ENCODE measurements at regions not wholly inside any gene's neighbourhood (a gene's known extent, or its start where the extent isn't known, plus 50 kb on each side); places are given as distances from the start of the nearest gene placed in this dataset.

DNA sequence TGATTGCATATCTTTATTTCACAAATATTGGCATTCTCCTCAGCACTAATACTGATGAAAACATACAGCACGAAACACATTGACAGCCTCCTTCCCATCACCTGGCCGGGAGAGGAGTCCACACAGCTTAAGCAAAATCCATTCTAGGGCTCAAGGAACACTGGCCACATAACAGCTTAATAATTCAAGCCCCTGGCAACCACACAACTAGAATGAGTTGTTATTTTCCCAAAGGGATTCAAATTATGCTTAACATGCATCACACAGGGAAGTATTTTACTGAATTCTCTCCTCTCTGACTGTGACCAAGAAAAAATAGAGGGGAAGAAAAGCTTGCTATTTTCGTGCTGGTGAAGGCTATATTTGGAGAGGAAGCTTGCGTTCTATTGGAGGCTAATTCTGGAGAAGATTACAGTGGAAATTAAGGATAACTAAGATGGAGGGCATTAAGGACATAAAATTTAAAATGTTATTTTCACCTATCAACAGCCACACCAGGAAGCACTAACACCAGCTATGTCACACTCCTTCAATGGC is 198.5 kb downstream of the ADGRG6 start:
- Mint-ChIP-seq H3K27me3 (ENCODE audit: low read depth) (no peaks in the 10 kb centered on the region), H3K9me3 (peaks cover 21% of the 10 kb centered on the region), H3K4me1 (ENCODE audit: low read depth) (no peaks in the 10 kb centered on the region), H3K36me3 (ENCODE audit: insufficient read depth) (no peaks in the 10 kb centered on the region), H3K4me3 (no peak overlapping the region)
- ATAC-seq (no peak), DNase-seq (no peak)

DNA sequence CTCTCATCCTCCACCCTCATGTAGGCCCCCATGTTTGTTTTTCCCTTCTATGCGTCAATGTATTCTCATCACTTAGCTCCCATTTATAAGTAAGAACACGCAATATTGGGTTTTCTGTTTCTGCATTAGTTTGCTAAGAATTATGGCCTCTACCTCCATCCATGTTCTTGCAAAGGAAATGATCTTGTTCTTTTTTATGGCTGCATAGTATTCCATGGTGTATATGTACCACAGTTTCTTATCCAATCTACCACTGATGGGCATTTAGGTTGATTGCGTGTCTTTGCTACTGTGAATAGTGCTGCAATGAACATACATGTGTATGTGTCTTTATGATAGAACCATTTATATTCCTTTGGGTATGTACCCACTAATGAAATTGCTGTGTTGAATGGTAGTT is 200.0 kb downstream of the ADGRG6 start:
- DNase-seq (no peak), ATAC-seq (no peak)
- H3K4me3 Mint-ChIP-seq: no peak overlapping the region
- no peaks in the 10 kb centered on the region for H3K36me3 Mint-ChIP-seq (ENCODE audit: insufficient read depth)
- peaks cover 21% of the 10 kb centered on the region for H3K9me3 Mint-ChIP-seq
- no peaks in the 10 kb centered on the region for H3K4me1 Mint-ChIP-seq (ENCODE audit: low read depth)
- H3K27me3 Mint-ChIP-seq (ENCODE audit: low read depth): no peaks in the 10 kb centered on the region

GRCh38 chr6:142507065-142507464 is 205.3 kb downstream of the ADGRG6 start:
- Mint-ChIP-seq H3K36me3 (ENCODE audit: insufficient read depth) (no peaks in the 10 kb centered on the region), H3K4me1 (ENCODE audit: low read depth) (no peaks in the 10 kb centered on the region)
- no peak for ATAC-seq

DNA sequence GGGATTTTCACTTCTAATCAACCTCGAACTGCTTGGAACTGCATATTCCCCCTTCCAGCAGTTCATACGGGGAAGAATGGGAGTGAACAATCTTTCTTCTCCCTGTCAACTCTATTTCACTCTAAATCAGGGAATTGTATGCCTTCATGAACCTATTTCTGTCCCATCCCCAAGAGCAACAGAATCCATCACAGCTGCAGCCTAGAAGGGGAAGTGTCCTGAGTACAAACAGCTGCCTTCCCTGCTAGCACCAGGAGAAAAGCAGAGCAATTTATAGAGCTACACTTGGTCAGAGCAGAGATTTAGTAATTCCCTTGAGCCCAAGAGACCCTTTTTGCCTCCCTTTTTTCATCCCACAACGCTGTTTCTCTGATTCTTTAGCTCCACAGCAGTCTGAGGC is 208.4 kb downstream of the ADGRG6 start:
- no peak for DNase-seq
- no peaks in the 10 kb centered on the region for H3K36me3 Mint-ChIP-seq (ENCODE audit: insufficient read depth)
- H3K4me1 Mint-ChIP-seq (ENCODE audit: low read depth): no peaks in the 10 kb centered on the region
- no peak for ATAC-seq
- no peaks in the 10 kb centered on the region for H3K27me3 Mint-ChIP-seq (ENCODE audit: low read depth)
- H3K9me3 Mint-ChIP-seq: peaks cover 12% of the 10 kb centered on the region
- no peak overlapping the region for H3K4me3 Mint-ChIP-seq

More at GRCh38 chr6:142507065-142507464, 205.3 kb downstream of the ADGRG6 start:
- Mint-ChIP-seq H3K27me3 (ENCODE audit: low read depth) (no peaks in the 10 kb centered on the region), H3K4me3 (no peak overlapping the region), H3K9me3 (peaks cover 16% of the 10 kb centered on the region)
- DNase-seq: no peak

- no peaks in the 10 kb centered on the region for H3K36me3 Mint-ChIP-seq (ENCODE audit: insufficient read depth)
- ATAC-seq (no peak), DNase-seq (no peak)
- no peaks in the 10 kb centered on the region for H3K4me1 Mint-ChIP-seq (ENCODE audit: low read depth)
- H3K9me3 Mint-ChIP-seq: peaks cover 16% of the 10 kb centered on the region
- peaks cover 6% of the 10 kb centered on the region for H3K27me3 Mint-ChIP-seq (ENCODE audit: low read depth)
- no peak overlapping the region for H3K4me3 Mint-ChIP-seq
Observed at GRCh38 chr6:142518126-142518525, 216.3 kb downstream of the ADGRG6 start.

DNA sequence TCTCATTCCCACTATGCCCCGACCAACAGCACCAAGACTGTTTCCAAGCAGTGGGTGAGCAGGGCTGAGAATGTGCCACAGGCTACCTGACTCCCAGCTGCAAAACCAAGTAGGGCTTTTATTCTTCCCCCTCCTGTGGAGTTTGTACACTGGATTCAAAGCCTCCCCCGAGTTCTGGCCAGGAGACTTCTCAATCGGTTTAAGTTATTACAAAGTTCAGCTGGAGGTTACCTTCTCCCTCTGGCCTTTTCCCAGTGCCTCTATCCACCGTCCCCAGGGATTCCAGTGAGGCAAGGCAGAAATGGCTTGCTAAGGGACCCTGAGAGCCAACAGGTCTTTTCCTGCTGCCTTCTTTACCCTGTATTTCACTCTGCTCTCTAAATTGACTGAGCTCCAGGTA is 217.0 kb downstream of the ADGRG6 start:
- peaks cover 12% of the 10 kb centered on the region for H3K9me3 Mint-ChIP-seq
- ATAC-seq: no peak
- no peaks in the 10 kb centered on the region for H3K36me3 Mint-ChIP-seq (ENCODE audit: insufficient read depth)
- H3K27me3 Mint-ChIP-seq (ENCODE audit: low read depth): peaks cover 6% of the 10 kb centered on the region
- H3K4me3 Mint-ChIP-seq: no peak overlapping the region
- DNase-seq: no peak
- H3K4me1 Mint-ChIP-seq (ENCODE audit: low read depth): no peaks in the 10 kb centered on the region

DNA sequence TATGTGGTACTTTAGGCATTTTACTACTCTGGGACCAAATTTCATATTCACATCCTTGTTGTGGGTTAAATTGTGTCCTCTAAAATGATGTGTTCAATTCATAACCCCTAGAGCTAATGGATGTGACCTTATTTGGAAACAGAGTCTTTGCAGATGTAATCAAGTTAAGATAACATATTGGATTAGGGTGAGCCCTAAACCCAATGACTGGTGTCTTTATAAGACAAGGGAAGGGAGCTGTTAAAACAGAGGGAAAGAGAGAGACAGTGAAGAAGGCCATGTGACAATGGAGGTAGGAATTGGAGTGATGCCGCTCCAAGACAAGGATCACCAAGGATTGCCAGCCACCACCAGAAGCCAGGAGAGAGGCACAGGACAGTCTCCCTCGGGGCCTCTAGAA is 220.0 kb downstream of the ADGRG6 start:
- H3K4me1 Mint-ChIP-seq (ENCODE audit: low read depth): no peaks in the 10 kb centered on the region

GRCh38 chr6:142523515-142524375 is 221.9 kb downstream of the ADGRG6 start:
- H3K27me3 Mint-ChIP-seq (ENCODE audit: low read depth): peaks cover 6% of the 10 kb centered on the region
- no peak for DNase-seq
- H3K4me3 Mint-ChIP-seq: no peak overlapping the region
- ATAC-seq: no peak
- no peaks in the 10 kb centered on the region for H3K36me3 Mint-ChIP-seq (ENCODE audit: insufficient read depth)
- no peaks in the 10 kb centered on the region for H3K9me3 Mint-ChIP-seq
- no peaks in the 10 kb centered on the region for H3K4me1 Mint-ChIP-seq (ENCODE audit: low read depth)

More for the DNA sequence above, 220.0 kb downstream of the ADGRG6 start:
- Mint-ChIP-seq H3K4me3 (no peak overlapping the region), H3K9me3 (peaks cover 1% of the 10 kb centered on the region), H3K36me3 (ENCODE audit: insufficient read depth) (no peaks in the 10 kb centered on the region), H3K27me3 (ENCODE audit: low read depth) (peaks cover 6% of the 10 kb centered on the region)
- ATAC-seq: no peak
- no peak for DNase-seq

DNA sequence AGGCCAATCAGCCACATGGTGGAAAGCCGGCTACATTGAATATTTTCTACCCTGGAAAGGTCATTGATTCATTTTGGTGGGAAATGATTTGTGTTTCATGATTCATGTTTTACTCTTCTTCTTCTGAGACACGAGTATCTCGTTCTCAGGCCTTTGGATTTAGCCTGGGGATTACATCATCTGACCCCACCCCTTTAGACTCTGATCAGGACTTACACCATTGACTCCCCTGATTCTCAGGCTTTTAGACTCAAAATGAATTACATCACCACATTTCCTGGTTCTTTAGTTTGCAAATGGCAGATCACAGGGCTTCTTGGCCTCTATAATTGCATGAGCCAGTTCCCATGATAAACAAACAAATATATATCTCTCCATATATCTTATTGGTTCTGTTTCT is 228.8 kb downstream of the ADGRG6 start:
- H3K27me3 Mint-ChIP-seq (ENCODE audit: low read depth): no peaks in the 10 kb centered on the region
- ATAC-seq: no peak
- DNase-seq: no peak
- H3K4me1 Mint-ChIP-seq (ENCODE audit: low read depth): no peaks in the 10 kb centered on the region
- H3K9me3 Mint-ChIP-seq: peaks cover 16% of the 10 kb centered on the region
- no peaks in the 10 kb centered on the region for H3K36me3 Mint-ChIP-seq (ENCODE audit: insufficient read depth)
- H3K4me3 Mint-ChIP-seq: no peak overlapping the region

DNA sequence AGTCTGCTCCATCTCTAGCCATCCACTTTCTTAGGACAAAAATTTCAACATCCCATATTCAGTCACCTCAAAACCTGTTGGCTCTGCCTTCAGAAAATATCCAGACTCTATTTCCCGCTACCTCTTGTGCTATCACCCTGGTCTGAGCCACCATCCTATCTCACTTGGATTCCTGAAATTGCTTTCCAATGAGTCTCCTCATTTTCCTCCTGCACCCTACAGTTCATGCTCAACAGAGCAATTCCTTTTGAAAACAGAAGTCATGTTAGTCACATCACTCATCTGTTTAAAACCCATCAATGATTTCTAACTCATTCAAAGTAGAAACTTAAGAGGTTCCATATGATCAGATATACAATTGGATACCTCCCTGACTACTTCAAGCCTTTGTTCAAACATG is 229.9 kb downstream of the ADGRG6 start:
- Mint-ChIP-seq H3K9me3 (peaks cover 18% of the 10 kb centered on the region), H3K27me3 (ENCODE audit: low read depth) (no peaks in the 10 kb centered on the region), H3K4me1 (ENCODE audit: low read depth) (no peaks in the 10 kb centered on the region), H3K4me3 (no peak overlapping the region), H3K36me3 (ENCODE audit: insufficient read depth) (no peaks in the 10 kb centered on the region)
- ATAC-seq: no peak
- DNase-seq: no peak

DNA sequence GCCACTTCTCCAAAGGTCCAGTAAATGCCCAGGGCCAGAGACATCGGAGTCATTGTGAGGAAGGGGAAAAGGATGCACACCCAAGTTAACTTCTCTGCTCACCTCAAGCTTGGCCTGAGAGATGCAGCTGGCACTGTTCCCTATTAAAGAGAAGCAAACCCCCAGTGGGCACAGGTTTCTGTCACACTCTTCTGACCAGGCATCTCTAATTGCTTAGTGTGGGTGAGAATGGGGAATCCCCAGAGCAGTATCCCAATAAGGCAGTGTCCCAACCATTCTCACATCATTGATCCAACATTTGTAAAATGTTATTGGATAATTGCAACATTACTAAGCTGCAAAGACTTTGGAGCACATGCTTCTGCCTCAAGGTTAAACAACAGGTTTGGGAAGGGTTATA is 232.3 kb downstream of the ADGRG6 start:
- Mint-ChIP-seq H3K9me3 (peaks cover 18% of the 10 kb centered on the region), H3K4me1 (ENCODE audit: low read depth) (no peaks in the 10 kb centered on the region), H3K36me3 (ENCODE audit: insufficient read depth) (no peaks in the 10 kb centered on the region), H3K27me3 (ENCODE audit: low read depth) (no peaks in the 10 kb centered on the region), H3K4me3 (no peak overlapping the region)
- no peak for ATAC-seq
- no peak for DNase-seq

GRCh38 chr6:142534484-142534883 is 232.7 kb downstream of the ADGRG6 start:
- H3K4me1 Mint-ChIP-seq (ENCODE audit: low read depth): no peaks in the 10 kb centered on the region
- no peak overlapping the region for H3K4me3 Mint-ChIP-seq

GRCh38 chr6:142537612-142538478 is 236.0 kb downstream of the ADGRG6 start:
- DNase-seq (no peak), ATAC-seq (no peak)
- Mint-ChIP-seq H3K4me1 (ENCODE audit: low read depth) (no peaks in the 10 kb centered on the region), H3K27me3 (ENCODE audit: low read depth) (no peaks in the 10 kb centered on the region), H3K36me3 (ENCODE audit: insufficient read depth) (no peaks in the 10 kb centered on the region), H3K9me3 (peaks cover 15% of the 10 kb centered on the region), H3K4me3 (no peak overlapping the region)

More at GRCh38 chr6:142534484-142534883, 232.7 kb downstream of the ADGRG6 start:
- H3K9me3 Mint-ChIP-seq: peaks cover 18% of the 10 kb centered on the region
- ATAC-seq (no peak), DNase-seq (no peak)
- no peaks in the 10 kb centered on the region for H3K27me3 Mint-ChIP-seq (ENCODE audit: low read depth)
- no peaks in the 10 kb centered on the region for H3K36me3 Mint-ChIP-seq (ENCODE audit: insufficient read depth)

DNA sequence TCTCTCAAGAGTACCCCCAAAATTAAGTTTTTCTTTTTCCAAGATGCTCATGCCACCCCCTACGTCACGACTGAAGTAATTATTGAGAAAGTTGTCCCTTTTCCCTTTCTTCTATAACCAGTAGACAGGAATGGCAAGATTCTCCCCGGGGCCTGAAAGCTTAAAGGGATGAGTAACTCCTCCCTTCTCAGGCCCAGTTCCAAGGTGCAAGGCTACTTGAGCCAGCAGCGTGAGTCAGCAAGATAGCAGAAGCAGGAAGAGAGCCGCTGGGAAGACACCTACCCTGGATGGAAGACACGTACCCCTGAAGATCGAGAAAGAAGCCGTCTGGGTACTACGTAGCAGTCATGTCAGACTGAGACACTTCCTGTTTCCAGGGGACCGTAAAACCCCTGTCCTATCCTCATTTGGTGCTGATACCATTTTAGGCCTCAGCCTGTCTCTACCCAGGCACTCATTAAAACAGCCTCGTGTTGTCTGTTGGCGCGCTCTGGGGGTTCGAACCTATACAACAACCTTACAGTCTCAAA is 241.0 kb downstream of the ADGRG6 start:
- Mint-ChIP-seq H3K4me1 (ENCODE audit: low read depth) (peaks cover 19% of the 10 kb centered on the region), H3K4me3 (no peak overlapping the region), H3K9me3 (no peaks in the 10 kb centered on the region), H3K36me3 (ENCODE audit: insufficient read depth) (no peaks in the 10 kb centered on the region), H3K27me3 (ENCODE audit: low read depth) (no peaks in the 10 kb centered on the region)
- no peak for ATAC-seq
- no peak for DNase-seq
